Liver (tissue), 8 donors: ENCODE measurements at regions not wholly inside any gene's neighbourhood (a gene's known extent, or its start where the extent isn't known, plus 50 kb on each side); places are given as distances from the start of the nearest gene placed in this dataset.

Experiments
- DNase-seq: peaks from one replicate; pipeline ENCODE4 v3.0.0-alpha.2; 2017; ENCODE audit warnings: low spot score
- H3K27ac ChIP-seq, 2 donors: one replicate each; pipeline ENCODE4 v1.7.0; 2013; ENCODE audit warnings: inconsistent platforms in 2 of 2, low read length in 2 of 2, control low read depth in 1 of 2, low read depth in 1 of 2, mild to moderate bottlenecking in 1 of 2
- H3K27me3 ChIP-seq, 4 donors: one replicate each; pipeline versions ENCODE4 v1.6.1 to v1.7.0; 2013; ENCODE audit warnings: low read length in 3 of 4, inconsistent platforms in 1 of 4, mild to moderate bottlenecking in 1 of 4, moderate library complexity in 1 of 4; ENCODE audit not compliant: control insufficient read depth in 4 of 4, insufficient read depth in 4 of 4
- H3K36me3 ChIP-seq, 4 donors: one replicate each; pipeline versions ENCODE4 v1.6.1 to v1.7.0; 2013; ENCODE audit warnings: low read length in 3 of 4, mild to moderate bottlenecking in 3 of 4, low read depth in 1 of 4, moderate library complexity in 1 of 4; ENCODE audit not compliant: control insufficient read depth in 4 of 4, insufficient read depth in 3 of 4
- H3K4me1 ChIP-seq, 4 donors: one replicate each; pipeline versions ENCODE4 v1.6.1 to v1.7.0; 2013; ENCODE audit warnings: low read length in 3 of 4, mild to moderate bottlenecking in 3 of 4, moderate library complexity in 1 of 4; ENCODE audit not compliant: control insufficient read depth in 4 of 4, insufficient read depth in 4 of 4
- H3K4me3 ChIP-seq, 3 donors: one replicate each; pipeline versions ENCODE4 v1.6.1 to v1.7.0; 2013; ENCODE audit warnings: low read length in 3 of 3, control low read depth in 1 of 3, low read depth in 1 of 3, mild to moderate bottlenecking in 1 of 3
- H3K9ac ChIP-seq, 2 donors: one replicate each; pipeline ENCODE4 v1.7.0; 2013; ENCODE audit warnings: low read length in 2 of 2, mild to moderate bottlenecking in 2 of 2, moderate library complexity in 2 of 2, control low read depth in 1 of 2, low read depth in 1 of 2
- H3K9me3 ChIP-seq, 4 donors: one replicate each; pipeline versions ENCODE4 v1.6.1 to v1.7.0; 2013; ENCODE audit warnings: low read length in 3 of 4; ENCODE audit not compliant: control insufficient read depth in 4 of 4
- EGR1 ChIP-seq, 2 donors: IDR thresholded peaks; 2 replicates each; pipeline ENCODE4 v1.6.1; 2016 to 2018; ENCODE audit warnings: antibody characterized with exemption in 2 of 2, low read depth in 2 of 2
- FOXA1 ChIP-seq: IDR thresholded peaks from 2 replicates; pipeline ENCODE4 v1.6.1; 2016; ENCODE audit warnings: antibody characterized with exemption
- FOXA2 ChIP-seq: IDR thresholded peaks from 2 replicates; pipeline ENCODE4 v1.6.1; 2016; ENCODE audit warnings: antibody characterized with exemption
- GABPA ChIP-seq, 2 donors: IDR thresholded peaks in 1 of 2; conservative IDR thresholded peaks in 1 of 2; 2 replicates each; pipeline ENCODE4 v1.6.1; 2016; ENCODE audit warnings: antibody characterized with exemption in 2 of 2, mild to moderate bottlenecking in 1 of 2, moderate library complexity in 1 of 2
- HNF4A ChIP-seq, 2 donors: conservative IDR thresholded peaks; 2 replicates each; pipeline ENCODE4 v1.6.1; 2016; ENCODE audit warnings: antibody characterized with exemption in 2 of 2, mild to moderate bottlenecking in 2 of 2
- HNF4G ChIP-seq: IDR thresholded peaks from 2 replicates; pipeline ENCODE4 v1.6.1; 2016; ENCODE audit warnings: antibody characterized with exemption
- JUND ChIP-seq, 2 donors: IDR thresholded peaks; 2 replicates each; pipeline ENCODE4 v1.6.1; 2016; ENCODE audit warnings: antibody characterized with exemption in 2 of 2
- NR2F2 ChIP-seq: IDR thresholded peaks from 2 replicates; pipeline ENCODE4 v1.6.1; 2016; ENCODE audit warnings: antibody characterized with exemption
- RAD21 ChIP-seq, 2 donors: IDR thresholded peaks; 2 replicates each; pipeline ENCODE4 v1.6.1; 2016; ENCODE audit warnings: antibody characterized with exemption in 2 of 2, mild to moderate bottlenecking in 2 of 2
- RXRA ChIP-seq, 2 donors: IDR thresholded peaks; 2 replicates each; pipeline ENCODE4 v1.6.1; 2017 to 2018; ENCODE audit warnings: antibody characterized with exemption in 2 of 2, mild to moderate bottlenecking in 1 of 2
- SP1 ChIP-seq: IDR thresholded peaks from 2 replicates; pipeline ENCODE4 v1.6.1; 2018; ENCODE audit warnings: antibody characterized with exemption, mild to moderate bottlenecking
- TAF1 ChIP-seq: conservative IDR thresholded peaks from 2 replicates; pipeline ENCODE4 v1.6.1; 2016; ENCODE audit warnings: antibody characterized with exemption, mild to moderate bottlenecking
- YY1 ChIP-seq: IDR thresholded peaks from 2 replicates; pipeline ENCODE4 v1.6.1; 2016; ENCODE audit warnings: antibody characterized with exemption, mild to moderate bottlenecking
- WGBS: extraction: QIAGEN DNeasy Blood & Tissue Kit; methylation state at CpG from one replicate; pipeline ENCODE4 v1.1.7; 2013; 5-methylcytosine and 5-hydroxymethylcytosine counted together
- TF ChIP-seq, protein P1 (sequence below): IDR thresholded peaks from 2 replicates; pipeline ENCODE4 v1.6.1; 2016; ENCODE audit warnings: antibody characterized with exemption
- TF ChIP-seq, protein P2 (sequence below): IDR thresholded peaks from 2 replicates; pipeline ENCODE4 v1.6.1; 2016; ENCODE audit warnings: antibody characterized with exemption
- TF ChIP-seq, protein P3 (sequence below): IDR thresholded peaks from 2 replicates; pipeline ENCODE4 v1.6.1; 2016; ENCODE audit warnings: antibody characterized with exemption, mild to moderate bottlenecking
- TF ChIP-seq, protein P4 (sequence below): IDR thresholded peaks from 2 replicates; pipeline ENCODE4 v1.6.1; 2016; ENCODE audit warnings: antibody characterized with exemption
- TF ChIP-seq, protein P5 (sequence below): fragments of 150-350 bp; IDR thresholded peaks from 2 replicates; pipeline ENCODE4 v1.5.1; 2017; ENCODE audit warnings: improper control_type of control experiment, low read depth, low read length; ENCODE audit not compliant: missing input control
- donor health status: healthy.
- donor health status: healthy.
- donor health status: healthy.
- donor health status: healthy.
- donor health status: healthy.

DNA sequence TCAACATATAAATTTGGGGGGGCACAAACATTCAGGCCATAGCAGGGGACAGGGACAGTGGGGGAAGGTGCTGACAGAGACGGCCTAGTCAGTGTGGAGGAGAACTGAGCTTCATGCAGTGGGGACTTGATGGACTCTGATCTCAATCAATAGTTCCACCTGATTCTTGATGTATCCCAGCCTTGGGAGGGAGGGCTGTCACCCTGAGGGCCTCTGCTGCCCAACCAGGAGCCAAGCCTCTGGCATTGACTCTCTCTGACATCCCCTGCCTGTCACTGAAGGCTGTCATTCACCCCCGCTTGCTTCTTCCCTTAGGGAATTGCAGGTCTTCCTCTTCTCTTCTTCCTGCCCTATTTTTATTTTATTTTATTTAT lies 180.6 kb upstream of the TAB2 start:
- WGBS: 75% methylated on average over 2 of the region's 2 CpGs
- H3K9me3 ChIP-seq: no peaks in the 10 kb centered on the region

DNA sequence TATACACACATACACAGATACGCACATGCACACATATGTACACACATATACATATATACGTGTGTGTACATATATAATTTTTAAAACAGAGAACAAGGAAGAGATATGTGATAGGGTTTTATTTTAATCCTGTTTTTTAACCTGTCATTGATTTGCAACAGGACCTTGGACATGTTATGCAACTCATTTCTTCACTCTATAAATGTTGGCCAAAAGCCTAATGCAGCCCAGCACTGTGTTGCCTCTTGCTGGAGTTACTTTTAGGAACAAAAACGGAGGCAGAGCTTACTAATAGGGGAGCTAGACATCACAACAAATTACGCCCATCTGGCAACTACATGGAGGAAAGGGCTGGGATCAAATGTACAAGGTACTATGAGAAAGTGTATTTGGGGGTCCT lies 179.9 kb upstream of the TAB2 start:
- H3K27me3 ChIP-seq: no peaks in the 10 kb centered on the region
- 34% methylated on average over 4 of the region's 4 CpGs for WGBS
- peaks cover 0 to 10% (median 8%) of the 10 kb centered on the region in 4 donors for H3K4me1 ChIP-seq
- H3K9me3 ChIP-seq: no peaks in the 10 kb centered on the region
- no peak for DNase-seq
- no peak for TF ChIP-seq EGR1 (IDR thresholded peaks at IDR 0.05; ENCODE audit: low read depth in 2 of 2)
- peak in 1 of 2 donors; percentile 29 for TF ChIP-seq JUND (IDR thresholded peaks at IDR 0.05)
- no peak for TF ChIP-seq TAF1
- TF ChIP-seq, protein P1, sequence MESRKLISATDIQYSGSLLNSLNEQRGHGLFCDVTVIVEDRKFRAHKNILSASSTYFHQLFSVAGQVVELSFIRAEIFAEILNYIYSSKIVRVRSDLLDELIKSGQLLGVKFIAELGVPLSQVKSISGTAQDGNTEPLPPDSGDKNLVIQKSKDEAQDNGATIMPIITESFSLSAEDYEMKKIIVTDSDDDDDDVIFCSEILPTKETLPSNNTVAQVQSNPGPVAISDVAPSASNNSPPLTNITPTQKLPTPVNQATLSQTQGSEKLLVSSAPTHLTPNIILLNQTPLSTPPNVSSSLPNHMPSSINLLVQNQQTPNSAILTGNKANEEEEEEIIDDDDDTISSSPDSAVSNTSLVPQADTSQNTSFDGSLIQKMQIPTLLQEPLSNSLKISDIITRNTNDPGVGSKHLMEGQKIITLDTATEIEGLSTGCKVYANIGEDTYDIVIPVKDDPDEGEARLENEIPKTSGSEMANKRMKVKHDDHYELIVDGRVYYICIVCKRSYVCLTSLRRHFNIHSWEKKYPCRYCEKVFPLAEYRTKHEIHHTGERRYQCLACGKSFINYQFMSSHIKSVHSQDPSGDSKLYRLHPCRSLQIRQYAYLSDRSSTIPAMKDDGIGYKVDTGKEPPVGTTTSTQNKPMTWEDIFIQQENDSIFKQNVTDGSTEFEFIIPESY: peak; percentile 43
- TF ChIP-seq, protein P2, sequence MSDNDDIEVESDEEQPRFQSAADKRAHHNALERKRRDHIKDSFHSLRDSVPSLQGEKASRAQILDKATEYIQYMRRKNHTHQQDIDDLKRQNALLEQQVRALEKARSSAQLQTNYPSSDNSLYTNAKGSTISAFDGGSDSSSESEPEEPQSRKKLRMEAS: no peak
- no peak for TF ChIP-seq FOXA1
- peak; percentile 53 to 61 for TF ChIP-seq RXRA (IDR thresholded peaks at IDR 0.05)
- peak; percentile 30 for TF ChIP-seq YY1
- TF ChIP-seq GABPA (IDR thresholded peaks at IDR 0.05 in 1 of 2, conservative IDR thresholded peaks at IDR 0.05 in 1 of 2): no peak
- peak; percentile 84 for TF ChIP-seq HNF4G
- no peak for TF ChIP-seq NR2F2
- TF ChIP-seq RAD21 (IDR thresholded peaks at IDR 0.05): peak; percentile 33 to 41
- TF ChIP-seq, protein P3, sequence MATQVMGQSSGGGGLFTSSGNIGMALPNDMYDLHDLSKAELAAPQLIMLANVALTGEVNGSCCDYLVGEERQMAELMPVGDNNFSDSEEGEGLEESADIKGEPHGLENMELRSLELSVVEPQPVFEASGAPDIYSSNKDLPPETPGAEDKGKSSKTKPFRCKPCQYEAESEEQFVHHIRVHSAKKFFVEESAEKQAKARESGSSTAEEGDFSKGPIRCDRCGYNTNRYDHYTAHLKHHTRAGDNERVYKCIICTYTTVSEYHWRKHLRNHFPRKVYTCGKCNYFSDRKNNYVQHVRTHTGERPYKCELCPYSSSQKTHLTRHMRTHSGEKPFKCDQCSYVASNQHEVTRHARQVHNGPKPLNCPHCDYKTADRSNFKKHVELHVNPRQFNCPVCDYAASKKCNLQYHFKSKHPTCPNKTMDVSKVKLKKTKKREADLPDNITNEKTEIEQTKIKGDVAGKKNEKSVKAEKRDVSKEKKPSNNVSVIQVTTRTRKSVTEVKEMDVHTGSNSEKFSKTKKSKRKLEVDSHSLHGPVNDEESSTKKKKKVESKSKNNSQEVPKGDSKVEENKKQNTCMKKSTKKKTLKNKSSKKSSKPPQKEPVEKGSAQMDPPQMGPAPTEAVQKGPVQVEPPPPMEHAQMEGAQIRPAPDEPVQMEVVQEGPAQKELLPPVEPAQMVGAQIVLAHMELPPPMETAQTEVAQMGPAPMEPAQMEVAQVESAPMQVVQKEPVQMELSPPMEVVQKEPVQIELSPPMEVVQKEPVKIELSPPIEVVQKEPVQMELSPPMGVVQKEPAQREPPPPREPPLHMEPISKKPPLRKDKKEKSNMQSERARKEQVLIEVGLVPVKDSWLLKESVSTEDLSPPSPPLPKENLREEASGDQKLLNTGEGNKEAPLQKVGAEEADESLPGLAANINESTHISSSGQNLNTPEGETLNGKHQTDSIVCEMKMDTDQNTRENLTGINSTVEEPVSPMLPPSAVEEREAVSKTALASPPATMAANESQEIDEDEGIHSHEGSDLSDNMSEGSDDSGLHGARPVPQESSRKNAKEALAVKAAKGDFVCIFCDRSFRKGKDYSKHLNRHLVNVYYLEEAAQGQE: peak; percentile 34
- peak; percentile 94 to 95 for TF ChIP-seq HNF4A (conservative IDR thresholded peaks at IDR 0.05)
- TF ChIP-seq, protein P4, sequence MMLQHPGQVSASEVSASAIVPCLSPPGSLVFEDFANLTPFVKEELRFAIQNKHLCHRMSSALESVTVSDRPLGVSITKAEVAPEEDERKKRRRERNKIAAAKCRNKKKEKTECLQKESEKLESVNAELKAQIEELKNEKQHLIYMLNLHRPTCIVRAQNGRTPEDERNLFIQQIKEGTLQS: peak; percentile 16
- TF ChIP-seq FOXA2: no peak
- TF ChIP-seq, protein P5, sequence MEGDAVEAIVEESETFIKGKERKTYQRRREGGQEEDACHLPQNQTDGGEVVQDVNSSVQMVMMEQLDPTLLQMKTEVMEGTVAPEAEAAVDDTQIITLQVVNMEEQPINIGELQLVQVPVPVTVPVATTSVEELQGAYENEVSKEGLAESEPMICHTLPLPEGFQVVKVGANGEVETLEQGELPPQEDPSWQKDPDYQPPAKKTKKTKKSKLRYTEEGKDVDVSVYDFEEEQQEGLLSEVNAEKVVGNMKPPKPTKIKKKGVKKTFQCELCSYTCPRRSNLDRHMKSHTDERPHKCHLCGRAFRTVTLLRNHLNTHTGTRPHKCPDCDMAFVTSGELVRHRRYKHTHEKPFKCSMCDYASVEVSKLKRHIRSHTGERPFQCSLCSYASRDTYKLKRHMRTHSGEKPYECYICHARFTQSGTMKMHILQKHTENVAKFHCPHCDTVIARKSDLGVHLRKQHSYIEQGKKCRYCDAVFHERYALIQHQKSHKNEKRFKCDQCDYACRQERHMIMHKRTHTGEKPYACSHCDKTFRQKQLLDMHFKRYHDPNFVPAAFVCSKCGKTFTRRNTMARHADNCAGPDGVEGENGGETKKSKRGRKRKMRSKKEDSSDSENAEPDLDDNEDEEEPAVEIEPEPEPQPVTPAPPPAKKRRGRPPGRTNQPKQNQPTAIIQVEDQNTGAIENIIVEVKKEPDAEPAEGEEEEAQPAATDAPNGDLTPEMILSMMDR: no peak
- TF ChIP-seq SP1: peak; percentile 58
- H3K9ac ChIP-seq: peak overlapping the region in 1 of 2 donors; percentile 8
- no peaks in the 10 kb centered on the region for H3K36me3 ChIP-seq
- H3K27ac ChIP-seq: peak overlapping the region in 1 of 2 donors; percentile 41
- H3K4me3 ChIP-seq: no peak overlapping the region

More for the DNA sequence above, 180.6 kb upstream of the TAB2 start:
- DNase-seq: no peak
- H3K36me3 ChIP-seq: no peaks in the 10 kb centered on the region
- peaks cover 0 to 10% (median 8%) of the 10 kb centered on the region in 4 donors for H3K4me1 ChIP-seq
- TF ChIP-seq HNF4A (conservative IDR thresholded peaks at IDR 0.05) (peak in 1 of 2 donors; percentile 40), RXRA (IDR thresholded peaks at IDR 0.05) (no peak), YY1 (no peak), NR2F2 (no peak), SP1 (no peak), FOXA1 (no peak)
- TF ChIP-seq, protein P3: no peak
- H3K27me3 ChIP-seq: no peaks in the 10 kb centered on the region
- H3K4me3 ChIP-seq: no peak overlapping the region
- H3K9ac ChIP-seq: no peak overlapping the region
- no peak overlapping the region for H3K27ac ChIP-seq
